CD14-positive monocyte (primary cell): ENCODE measurements at regions not wholly inside any gene's neighbourhood (a gene's known extent, or its start where the extent isn't known, plus 50 kb on each side); places are given as distances from the start of the nearest gene placed in this dataset.

ENCODE experiments used
- DNase-seq, 3 donors: peaks; one replicate each; pipeline ENCODE4 v3.0.0-alpha.2; 2011 to 2022
- H2AFZ ChIP-seq: 2 replicates; pipeline ENCODE4 v1.6.0; 2012; ENCODE audit warnings: mild to moderate bottlenecking, low read depth, low read length, inconsistent platforms; ENCODE audit not compliant: insufficient read depth, poor library complexity, severe bottlenecking
- H3K27ac ChIP-seq, 2 donors: 1 replicate in 1 of 2; 2 replicates in 1 of 2; pipeline ENCODE4 v1.5.1; 2012 to 2013; ENCODE audit warnings: low read length in 2 of 2, control low read depth in 1 of 2, inconsistent platforms in 1 of 2, low read depth in 1 of 2, mild to moderate bottlenecking in 1 of 2
- H3K27me3 ChIP-seq, 2 donors: one replicate each; pipeline versions ENCODE4 v1.6.0 to v1.6.1; 2011 to 2013; ENCODE audit warnings: low read length in 2 of 2; ENCODE audit not compliant: control insufficient read depth in 2 of 2, insufficient read depth in 2 of 2
- H3K36me3 ChIP-seq, 2 donors: replicated peaks in 1 of 2; 1 replicate in 1 of 2; 2 replicates in 1 of 2; pipeline versions ENCODE4 v1.5.1 to v1.6.1; 2012 to 2013; ENCODE audit warnings: low read length in 2 of 2, control low read depth in 1 of 2, inconsistent platforms in 1 of 2, mild to moderate bottlenecking in 1 of 2; ENCODE audit not compliant: insufficient read depth in 2 of 2, control insufficient read depth in 1 of 2
- H3K4me1 ChIP-seq, 2 donors: 1 replicate in 1 of 2; 2 replicates in 1 of 2; pipeline versions ENCODE4 v1.5.1 to v1.6.1; 2012 to 2013; ENCODE audit warnings: low read length in 2 of 2, control low read depth in 1 of 2, inconsistent platforms in 1 of 2, mild to moderate bottlenecking in 1 of 2, moderate library complexity in 1 of 2; ENCODE audit not compliant: insufficient read depth in 2 of 2, control insufficient read depth in 1 of 2
- H3K4me2 ChIP-seq: replicated peaks from 2 replicates; pipeline ENCODE3; 2012; ENCODE audit warnings: low read length, moderate library complexity, mild to moderate bottlenecking; ENCODE audit not compliant: poor library complexity, severe bottlenecking; ENCODE audit errors: extremely low read depth
- H3K4me3 ChIP-seq, 3 experiments: fragments of 200-600 bp in 1 of 3; sonication (generic) in 1 of 3; replicated peaks in 1 of 3; 1 replicate in 2 of 3; 2 replicates in 1 of 3; pipeline ENCODE4 v1.5.1; 2011 to 2013; ENCODE audit warnings: low read length in 3 of 3, mild to moderate bottlenecking in 3 of 3, control low read depth in 2 of 3, low read depth in 2 of 3, inconsistent platforms in 1 of 3, moderate library complexity in 1 of 3
- H3K79me2 ChIP-seq: 2 replicates; pipeline ENCODE4 v1.6.0; 2012; ENCODE audit warnings: mild to moderate bottlenecking, control low read depth, inconsistent platforms, low read length, moderate library complexity; ENCODE audit not compliant: insufficient read depth
- H3K9ac ChIP-seq: 2 replicates; pipeline ENCODE4 v1.6.0; 2017; ENCODE audit warnings: low read length, mild to moderate bottlenecking; ENCODE audit not compliant: insufficient read depth, poor library complexity, severe bottlenecking
- H3K9me3 ChIP-seq, 2 donors: replicated peaks in 1 of 2; 1 replicate in 1 of 2; 2 replicates in 1 of 2; pipeline versions ENCODE4 v1.5.1 to v1.6.1; 2012 to 2013; ENCODE audit warnings: low read length in 2 of 2, control low read depth in 1 of 2; ENCODE audit not compliant: control insufficient read depth in 1 of 2, insufficient read depth in 1 of 2
- H4K20me1 ChIP-seq: 2 replicates; pipeline ENCODE4 v1.6.0; 2012; ENCODE audit warnings: mild to moderate bottlenecking, low read length, control low read depth, moderate library complexity; ENCODE audit not compliant: insufficient read depth
- H3K27ac Mint-ChIP-seq, 7 donors: one replicate each; pipeline ENCODE4 v1.8.0; 2020; ENCODE audit warnings: mild to moderate bottlenecking in 7 of 7, mixed read lengths in 7 of 7, moderate library complexity in 6 of 7, inconsistent platforms in 2 of 7
- H3K27me3 Mint-ChIP-seq, 3 donors: one replicate each; pipeline ENCODE4 v1.8.0; 2021 to 2022; ENCODE audit warnings: low read depth in 3 of 3, mild to moderate bottlenecking in 3 of 3, mixed read lengths in 3 of 3, moderate library complexity in 3 of 3, inconsistent platforms in 1 of 3
- H3K36me3 Mint-ChIP-seq, 2 donors: one replicate each; pipeline ENCODE4 v1.8.0; 2020; ENCODE audit warnings: mixed read lengths in 2 of 2, inconsistent platforms in 1 of 2, mild to moderate bottlenecking in 1 of 2
- H3K4me1 Mint-ChIP-seq: one replicate; pipeline ENCODE4 v1.8.0; 2020; ENCODE audit warnings: mild to moderate bottlenecking, mixed read lengths
- H3K4me3 Mint-ChIP-seq, 2 donors: one replicate each; pipeline ENCODE4 v1.8.0; 2020; ENCODE audit warnings: mild to moderate bottlenecking in 2 of 2, mixed read lengths in 2 of 2, moderate library complexity in 1 of 2
- H3K9me3 Mint-ChIP-seq, 7 donors: one replicate each; pipeline ENCODE4 v1.8.0; 2020 to 2022; ENCODE audit warnings: mixed read lengths in 7 of 7, mild to moderate bottlenecking in 6 of 7, moderate library complexity in 6 of 7, inconsistent platforms in 2 of 7
- WGBS: methylation state at CpG from one replicate; pipeline ENCODE4 v1.1.5; 2013; ENCODE audit warnings: missing lambda C conversion rate; ENCODE audit not compliant: insufficient coverage; 5-methylcytosine and 5-hydroxymethylcytosine counted together
- intact Hi-C, 2 donors: fragments of 100-400 bp; cut with micrococcal nuclease; formaldehyde crosslinking; loops; one replicate each; pipeline versions ENCODE4 v1.15.0 to v1.15.1; 2023
- TF ChIP-seq, protein P1 (sequence below): fragments of 200-600 bp; IDR thresholded peaks from one replicate; pipeline ENCODE4 v1.8.0; 2022; ENCODE audit warnings: antibody characterized with exemption, mild to moderate bottlenecking

GRCh38 chr5:88092358-88092757 lies 176.3 kb downstream of the TMEM161B start:
- H3K27me3 Mint-ChIP-seq = no peaks in the 10 kb centered on the region
- H3K36me3 Mint-ChIP-seq = no peaks in the 10 kb centered on the region
- intact Hi-C loops = no loop called here
- Histone ChIP-seq H2AFZ (no peak overlapping the region), H4K20me1 (no peaks in the 10 kb centered on the region), H3K27ac (no peak overlapping the region), H3K4me1 (no peaks in the 10 kb centered on the region), H3K79me2 (no peaks in the 10 kb centered on the region), H3K36me3 (no peaks in the 10 kb centered on the region), H3K4me3 (no peak overlapping the region), H3K9ac (no peak overlapping the region), H3K9me3 (no peaks in the 10 kb centered on the region), H3K4me2 (no peak overlapping the region), H3K27me3 (no peaks in the 10 kb centered on the region)
- TF ChIP-seq, protein P1, sequence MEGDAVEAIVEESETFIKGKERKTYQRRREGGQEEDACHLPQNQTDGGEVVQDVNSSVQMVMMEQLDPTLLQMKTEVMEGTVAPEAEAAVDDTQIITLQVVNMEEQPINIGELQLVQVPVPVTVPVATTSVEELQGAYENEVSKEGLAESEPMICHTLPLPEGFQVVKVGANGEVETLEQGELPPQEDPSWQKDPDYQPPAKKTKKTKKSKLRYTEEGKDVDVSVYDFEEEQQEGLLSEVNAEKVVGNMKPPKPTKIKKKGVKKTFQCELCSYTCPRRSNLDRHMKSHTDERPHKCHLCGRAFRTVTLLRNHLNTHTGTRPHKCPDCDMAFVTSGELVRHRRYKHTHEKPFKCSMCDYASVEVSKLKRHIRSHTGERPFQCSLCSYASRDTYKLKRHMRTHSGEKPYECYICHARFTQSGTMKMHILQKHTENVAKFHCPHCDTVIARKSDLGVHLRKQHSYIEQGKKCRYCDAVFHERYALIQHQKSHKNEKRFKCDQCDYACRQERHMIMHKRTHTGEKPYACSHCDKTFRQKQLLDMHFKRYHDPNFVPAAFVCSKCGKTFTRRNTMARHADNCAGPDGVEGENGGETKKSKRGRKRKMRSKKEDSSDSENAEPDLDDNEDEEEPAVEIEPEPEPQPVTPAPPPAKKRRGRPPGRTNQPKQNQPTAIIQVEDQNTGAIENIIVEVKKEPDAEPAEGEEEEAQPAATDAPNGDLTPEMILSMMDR = no peak
- no peak overlapping the region for H3K27ac Mint-ChIP-seq
- no peak overlapping the region for H3K4me3 Mint-ChIP-seq
- H3K9me3 Mint-ChIP-seq = peaks cover 0 to 2% (median 0%) of the 10 kb centered on the region in 7 donors
- DNase-seq = no peak
- no peaks in the 10 kb centered on the region for H3K4me1 Mint-ChIP-seq
- no CpG with 5 or more reads among the region's 1 CpG for WGBS

DNA sequence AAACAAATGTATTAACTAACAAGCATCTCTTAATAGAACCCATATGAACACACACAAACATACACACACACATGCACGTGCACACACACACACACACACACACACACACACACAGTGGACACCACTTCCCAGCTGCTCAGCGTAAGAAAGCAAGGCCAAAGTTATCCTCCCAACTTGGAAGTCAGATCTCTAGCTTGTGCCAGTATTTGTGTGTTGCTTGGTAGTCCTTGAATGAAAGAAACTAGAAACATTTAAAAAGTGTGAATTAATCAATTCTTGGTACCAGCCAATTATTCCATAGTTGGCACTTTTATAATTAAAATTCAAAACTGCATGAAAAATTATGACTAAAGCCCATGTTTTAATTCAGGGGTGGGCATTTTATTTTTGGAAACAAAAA lies 178.1 kb downstream of the TMEM161B start:
- Mint-ChIP-seq H3K27ac (no peak overlapping the region), H3K36me3 (no peaks in the 10 kb centered on the region), H3K9me3 (peaks cover 0 to 2% (median 0%) of the 10 kb centered on the region in 7 donors), H3K4me1 (no peaks in the 10 kb centered on the region), H3K27me3 (no peaks in the 10 kb centered on the region), H3K4me3 (no peak overlapping the region)
- Histone ChIP-seq H3K79me2 (no peaks in the 10 kb centered on the region), H3K4me3 (no peak overlapping the region), H3K27ac (no peak overlapping the region), H3K27me3 (no peaks in the 10 kb centered on the region), H3K36me3 (no peaks in the 10 kb centered on the region), H2AFZ (no peak overlapping the region), H4K20me1 (no peaks in the 10 kb centered on the region), H3K9ac (no peak overlapping the region), H3K4me1 (no peaks in the 10 kb centered on the region), H3K9me3 (no peaks in the 10 kb centered on the region), H3K4me2 (no peak overlapping the region)
- TF ChIP-seq, protein P1 = no peak
- intact Hi-C loops = no loop called here
- no CpG with 5 or more reads among the region's 2 CpGs for WGBS
- no peak for DNase-seq
